HepG2 (cell line): ENCODE measurements at regions not wholly inside any gene's neighbourhood (a gene's known extent, or its start where the extent isn't known, plus 50 kb on each side); places are given as distances from the start of the nearest gene placed in this dataset.

Experiments
- AHR ChIP-seq: IDR thresholded peaks from 2 replicates; pipeline ENCODE4 v1.6.1; 2018; ENCODE audit warnings: missing genetic modification reagents, missing compliant biosample characterization
- HIVEP1 ChIP-seq: sonication (generic); formaldehyde crosslinking; IDR thresholded peaks from 2 replicates; pipeline ENCODE4 v1.4.0; 2020; ENCODE audit warnings: mild to moderate bottlenecking, missing genetic modification reagents
- NBN ChIP-seq: fragments of 450-650 bp; conservative IDR thresholded peaks from 2 replicates; pipeline ENCODE4 v1.6.1; 2017
- ONECUT2 ChIP-seq: sonication (generic); formaldehyde crosslinking; IDR thresholded peaks from 2 replicates; pipeline ENCODE4 v1.4.0; 2020; ENCODE audit warnings: missing genetic modification reagents
- RERE ChIP-seq: IDR thresholded peaks from 2 replicates; pipeline ENCODE4 v1.6.1; 2016; ENCODE audit warnings: low read depth, missing genetic modification reagents, missing compliant biosample characterization
- SMARCC2 ChIP-seq: fragments of 450-650 bp; IDR thresholded peaks from 2 replicates; pipeline ENCODE4 v1.6.1; 2017; ENCODE audit warnings: antibody characterized with exemption, mild to moderate bottlenecking
- ZNF703 ChIP-seq: sonication (generic); formaldehyde crosslinking; IDR thresholded peaks from 2 replicates; pipeline ENCODE4 v1.5.1; 2020; ENCODE audit warnings: missing genetic modification reagents, mild to moderate bottlenecking, moderate library complexity, borderline replicate concordance
- TF ChIP-seq, protein P1 (sequence below): sonication (generic); formaldehyde crosslinking; IDR thresholded peaks from 2 replicates; pipeline ENCODE4; 2020; ENCODE audit warnings: missing genetic modification reagents, mild to moderate bottlenecking, borderline replicate concordance

GRCh38 chr5:115064380-115064779 lies 105.3 kb downstream of the TRIM36 start (continued):
- no peak for TF ChIP-seq RERE (CRISPR knock-in tag)
- TF ChIP-seq, protein P1, sequence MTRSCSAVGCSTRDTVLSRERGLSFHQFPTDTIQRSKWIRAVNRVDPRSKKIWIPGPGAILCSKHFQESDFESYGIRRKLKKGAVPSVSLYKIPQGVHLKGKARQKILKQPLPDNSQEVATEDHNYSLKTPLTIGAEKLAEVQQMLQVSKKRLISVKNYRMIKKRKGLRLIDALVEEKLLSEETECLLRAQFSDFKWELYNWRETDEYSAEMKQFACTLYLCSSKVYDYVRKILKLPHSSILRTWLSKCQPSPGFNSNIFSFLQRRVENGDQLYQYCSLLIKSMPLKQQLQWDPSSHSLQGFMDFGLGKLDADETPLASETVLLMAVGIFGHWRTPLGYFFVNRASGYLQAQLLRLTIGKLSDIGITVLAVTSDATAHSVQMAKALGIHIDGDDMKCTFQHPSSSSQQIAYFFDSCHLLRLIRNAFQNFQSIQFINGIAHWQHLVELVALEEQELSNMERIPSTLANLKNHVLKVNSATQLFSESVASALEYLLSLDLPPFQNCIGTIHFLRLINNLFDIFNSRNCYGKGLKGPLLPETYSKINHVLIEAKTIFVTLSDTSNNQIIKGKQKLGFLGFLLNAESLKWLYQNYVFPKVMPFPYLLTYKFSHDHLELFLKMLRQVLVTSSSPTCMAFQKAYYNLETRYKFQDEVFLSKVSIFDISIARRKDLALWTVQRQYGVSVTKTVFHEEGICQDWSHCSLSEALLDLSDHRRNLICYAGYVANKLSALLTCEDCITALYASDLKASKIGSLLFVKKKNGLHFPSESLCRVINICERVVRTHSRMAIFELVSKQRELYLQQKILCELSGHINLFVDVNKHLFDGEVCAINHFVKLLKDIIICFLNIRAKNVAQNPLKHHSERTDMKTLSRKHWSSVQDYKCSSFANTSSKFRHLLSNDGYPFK (CRISPR knock-in tag) = no peak
- TF ChIP-seq SMARCC2 = no peak
- no peak for TF ChIP-seq ONECUT2 (CRISPR knock-in tag)
- TF ChIP-seq NBN = no peak
- no peak for TF ChIP-seq AHR (CRISPR knock-in tag)
- no peak for TF ChIP-seq HIVEP1 (CRISPR knock-in tag)
- TF ChIP-seq ZNF703 (CRISPR knock-in tag) = no peak
